OCI-LY7 (cell line): ENCODE measurements at regions not wholly inside any gene's neighbourhood (a gene's known extent, or its start where the extent isn't known, plus 50 kb on each side); places are given as distances from the start of the nearest gene placed in this dataset. TPM values are rescaled to one million over a fixed set of nuclear protein-coding genes. Genes with fewer than 3 reads are reported as not detected.
"Not testable (repeated sequence)": the region's sequence is repeated elsewhere in the genome, so short reads cannot be mapped to it uniquely, and the experiment has no call there.

Experiments used
- BruUV-seq: library from RNA; stranded (reverse); fragments of 400-500 nt; replicated peaks from 2 replicates; lab custom pipeline; 2021; lab: Mats Ljungman, UMichigan
- CTCF ChIA-PET: fragments of 300-600 bp; sonication (Branson Sonifier 250); formaldehyde crosslinking; loops from one replicate; lab custom pipeline; 2022; ENCODE audit warnings: antibody characterized with exemption; ENCODE audit not compliant: unreplicated experiment; lab: Charles Lee
- POLR2A ChIA-PET: fragments of 300-600 bp; sonication (Branson Sonifier 250); formaldehyde crosslinking; loops from one replicate; lab custom pipeline; 2022; ENCODE audit warnings: antibody characterized with exemption; lab: Charles Lee
- DNase-seq: peaks from one replicate; pipeline ENCODE4 v3.0.0-alpha.2; 2015; ENCODE audit warnings: low spot score
- H2AFZ ChIP-seq: fragments of 200-600 bp; sonication (generic), shearing (Covaris generic); 2 replicates; pipeline ENCODE4 v1.6.1; 2014; ENCODE audit warnings: mild to moderate bottlenecking, antibody characterized with exemption, low read length, moderate library complexity
- H3K27ac ChIP-seq: fragments of 200-600 bp; sonication (generic); 2 replicates; pipeline ENCODE4 v1.5.1; 2014; ENCODE audit warnings: mixed run types, low read depth, mild to moderate bottlenecking, moderate library complexity, low read length, inconsistent platforms; ENCODE audit not compliant: poor library complexity, severe bottlenecking
- H3K36me3 ChIP-seq: fragments of 200-600 bp; sonication (generic); 2 replicates; pipeline ENCODE4 v1.6.1; 2014; ENCODE audit warnings: mild to moderate bottlenecking, antibody characterized with exemption, low read length, moderate library complexity, mixed read lengths; ENCODE audit not compliant: insufficient read depth
- H3K4me1 ChIP-seq: fragments of 200-600 bp; sonication (generic); 2 replicates; pipeline ENCODE4 v1.5.1; 2014; ENCODE audit warnings: mild to moderate bottlenecking, low read length; ENCODE audit not compliant: insufficient read depth, poor library complexity, severe bottlenecking
- H3K4me2 ChIP-seq: fragments of 200-600 bp; sonication (generic); 2 replicates; pipeline ENCODE4 v1.6.1; 2014; ENCODE audit warnings: mild to moderate bottlenecking, low read length
- H3K4me3 ChIP-seq: fragments of 200-600 bp; sonication (generic); 2 replicates; pipeline ENCODE4 v1.5.1; 2014; ENCODE audit warnings: mild to moderate bottlenecking, low read depth, low read length; ENCODE audit not compliant: poor library complexity, severe bottlenecking
- H3K79me2 ChIP-seq: fragments of 200-600 bp; sonication (generic); 2 replicates; pipeline ENCODE4 v1.6.1; 2016; ENCODE audit warnings: low read depth, mild to moderate bottlenecking, low read length, moderate library complexity, mixed read lengths; ENCODE audit not compliant: insufficient read depth
- H3K9me2 ChIP-seq: fragments of 200-600 bp; sonication (generic); 2 replicates; pipeline ENCODE4 v1.6.1; 2016; ENCODE audit warnings: mild to moderate bottlenecking, low read length, mixed read lengths; ENCODE audit not compliant: insufficient read depth
- H3K9me3 ChIP-seq: fragments of 200-600 bp; sonication (generic); 2 replicates; pipeline ENCODE4 v1.6.1; 2014; ENCODE audit warnings: mild to moderate bottlenecking, mixed run types, low read length, mixed read lengths
- H4K20me1 ChIP-seq: fragments of 200-600 bp; sonication (generic); 2 replicates; pipeline ENCODE4 v1.6.1; 2014; ENCODE audit warnings: mild to moderate bottlenecking, antibody characterized with exemption, low read length, moderate library complexity, mixed read lengths; ENCODE audit not compliant: insufficient read depth
- intact Hi-C: fragments of 100-400 bp; cut with micrococcal nuclease; formaldehyde crosslinking; loops from one replicate; pipeline ENCODE4 v1.10.0; 2022; ENCODE audit not compliant: unreplicated experiment
- small RNA-seq: library from RNA; depleted of rRNA; stranded (forward); fragments of <200 nt; gene quantifications from one replicate; pipeline ENCODE3, GENCODE V24; 2014

- H3K36me3 ChIP-seq, H4K20me1 ChIP-seq, DNase-seq, H3K4me3 ChIP-seq, H3K4me2 ChIP-seq, H3K9me2 ChIP-seq, H3K4me1 ChIP-seq, H3K9me3 ChIP-seq, POLR2A ChIA-PET, H2AFZ ChIP-seq, BruUV-seq, CTCF ChIA-PET, intact Hi-C loops, H3K79me2 ChIP-seq, H3K27ac ChIP-seq: not testable (repeated sequence)
These were observed 50.3 kb upstream of the ZSCAN2 start for GRCh38 chr15:84550503-84550902.

Small RNA genes lying in the stretch of these regions (small RNA-seq; reads per million reads assigned to genes)
- not detected for gene AC048382.3
- gene CSPG4P5, result not detected
- gene RF00017, result not detected
- gene RN7SL417P, result not detected
